ES-I3 (cell line): ENCODE measurements at regions not wholly inside any gene's neighbourhood (a gene's known extent, or its start where the extent isn't known, plus 50 kb on each side); places are given as distances from the start of the nearest gene placed in this dataset.

Source experiments
- H3K36me3 ChIP-seq: 2 replicates; pipeline ENCODE4 v1.6.1; 2013; ENCODE audit warnings: mild to moderate bottlenecking, low read length, control low read depth, moderate library complexity; ENCODE audit not compliant: insufficient read depth
- H3K4me1 ChIP-seq: 2 replicates; pipeline ENCODE4 v1.6.1; 2013; ENCODE audit warnings: mild to moderate bottlenecking, control low read depth, low read length; ENCODE audit not compliant: insufficient read depth
- H3K9ac ChIP-seq: 2 replicates; pipeline ENCODE4 v1.6.1; 2013; ENCODE audit warnings: low read depth, mild to moderate bottlenecking, low read length, moderate library complexity
- H3K9me3 ChIP-seq: 2 replicates; pipeline ENCODE4 v1.6.1; 2013; ENCODE audit warnings: mild to moderate bottlenecking, low read length, moderate library complexity; ENCODE audit not compliant: control insufficient read depth, insufficient read depth

DNA sequence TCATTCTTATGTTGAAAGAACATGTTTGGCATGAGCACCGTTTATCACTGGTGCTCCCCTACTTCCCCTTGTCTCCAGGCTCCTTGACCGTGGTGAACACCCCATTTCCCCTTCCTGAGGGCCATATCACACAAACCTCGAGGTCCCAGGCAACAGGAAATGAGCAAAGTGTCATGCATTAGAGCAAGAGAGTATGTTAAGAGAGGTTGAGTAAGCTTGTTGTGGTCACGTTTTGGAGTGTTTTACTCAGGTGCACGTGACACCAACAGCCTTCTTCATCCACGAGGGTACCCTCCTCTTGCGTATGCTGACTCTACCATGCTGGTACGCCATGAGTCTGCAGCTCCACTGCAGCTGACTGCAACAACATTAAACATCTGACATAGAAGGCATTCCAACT, 482.2 kb upstream of the NBEA start:
- Histone ChIP-seq H3K9ac (no peak overlapping the region), H3K36me3 (no peaks in the 10 kb centered on the region), H3K4me1 (no peaks in the 10 kb centered on the region), H3K9me3 (no peaks in the 10 kb centered on the region)

DNA sequence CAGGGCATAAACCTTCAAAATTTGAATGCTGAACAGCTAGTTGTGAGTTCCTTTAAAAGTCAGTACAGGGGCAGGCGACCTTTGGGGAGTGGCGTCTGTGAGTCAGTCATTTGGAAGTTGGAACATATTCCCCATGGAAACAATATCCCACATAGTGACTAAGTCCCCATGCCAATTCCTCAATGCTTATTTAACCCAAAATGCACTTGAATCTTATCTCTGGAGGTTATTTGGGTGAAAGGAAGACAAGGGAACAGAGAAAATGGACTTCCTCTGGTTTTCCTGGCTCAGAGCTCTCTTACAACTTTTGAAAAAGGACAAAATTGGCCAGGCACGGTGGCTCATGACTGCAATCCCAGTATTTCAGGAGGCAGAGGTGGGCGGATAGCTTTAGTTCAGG, 479.2 kb upstream of the NBEA start:
- no peaks in the 10 kb centered on the region for H3K36me3 ChIP-seq
- H3K9ac ChIP-seq: no peak overlapping the region
- no peaks in the 10 kb centered on the region for H3K4me1 ChIP-seq
- H3K9me3 ChIP-seq: no peaks in the 10 kb centered on the region

GRCh38 chr13:34464011-34464410, 478.1 kb upstream of the NBEA start:
- Histone ChIP-seq H3K4me1 (no peaks in the 10 kb centered on the region), H3K9me3 (no peaks in the 10 kb centered on the region), H3K9ac (no peak overlapping the region), H3K36me3 (no peaks in the 10 kb centered on the region)

- no peaks in the 10 kb centered on the region for H3K36me3 ChIP-seq
- no peak overlapping the region for H3K9ac ChIP-seq
- no peaks in the 10 kb centered on the region for H3K4me1 ChIP-seq
- H3K9me3 ChIP-seq: no peaks in the 10 kb centered on the region
Measured at GRCh38 chr13:34465423-34465922, 476.6 kb upstream of the NBEA start.

DNA sequence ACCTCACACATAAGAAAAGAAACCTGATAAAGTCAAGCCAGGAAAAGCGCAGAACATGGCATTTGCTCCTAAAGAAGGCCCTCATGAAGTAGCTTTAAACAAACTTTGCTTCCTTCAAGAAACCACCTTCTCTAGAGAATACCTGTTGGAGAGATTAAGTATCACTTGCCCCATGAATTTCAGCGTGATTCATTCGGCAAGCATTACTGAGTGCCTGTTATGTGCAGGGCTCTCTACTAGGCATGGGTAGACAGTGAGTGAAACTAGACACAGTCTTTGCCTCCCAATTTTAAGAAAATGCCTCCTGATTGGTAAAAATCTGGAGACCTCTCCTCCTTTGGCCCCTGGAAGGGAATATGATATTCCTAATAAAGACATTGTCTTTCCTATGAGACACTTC, 475.8 kb upstream of the NBEA start:
- Histone ChIP-seq H3K9ac (no peak overlapping the region), H3K4me1 (no peaks in the 10 kb centered on the region), H3K36me3 (no peaks in the 10 kb centered on the region), H3K9me3 (no peaks in the 10 kb centered on the region)

GRCh38 chr13:34467450-34468083, 474.5 kb upstream of the NBEA start:
- H3K9me3 ChIP-seq: no peaks in the 10 kb centered on the region
- H3K36me3 ChIP-seq: no peaks in the 10 kb centered on the region
- no peak overlapping the region for H3K9ac ChIP-seq
- H3K4me1 ChIP-seq: no peaks in the 10 kb centered on the region

DNA sequence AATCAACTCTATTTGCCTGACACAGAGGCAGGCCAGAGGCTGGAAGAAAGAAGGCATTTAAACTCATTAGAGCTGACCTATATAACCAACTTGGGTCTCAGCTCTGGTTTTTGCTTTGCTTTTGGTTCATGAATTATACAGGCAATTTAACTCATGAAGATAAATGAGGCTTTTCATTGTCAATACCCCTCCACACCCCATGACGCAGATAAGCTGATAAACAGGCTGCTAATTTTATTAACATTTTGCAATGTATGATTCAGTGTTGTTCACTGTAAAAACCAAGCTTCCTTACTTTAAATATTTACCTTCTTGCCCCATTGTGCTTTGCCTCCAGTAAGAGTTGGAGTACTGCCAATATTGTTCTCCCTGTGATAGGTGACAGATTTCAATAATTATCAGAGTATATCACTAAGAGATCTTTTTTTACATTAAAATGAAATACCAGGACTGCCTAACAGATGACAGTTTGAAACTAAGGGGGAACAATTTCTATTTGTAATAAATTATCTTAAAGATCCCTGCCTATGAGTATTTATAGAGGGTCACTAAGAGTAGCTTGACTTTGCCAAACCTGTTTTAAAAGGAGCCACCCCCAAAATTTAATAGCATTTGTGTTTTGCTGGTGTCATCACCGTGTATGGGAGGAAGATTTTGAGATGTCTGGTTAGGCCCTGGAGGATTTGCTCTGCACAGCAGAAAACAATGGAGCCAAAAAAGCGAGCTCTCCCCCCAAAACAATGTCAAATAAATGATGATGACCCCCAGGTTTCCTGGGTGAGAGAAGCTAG, 472.7 kb upstream of the NBEA start:
- H3K4me1 ChIP-seq: no peaks in the 10 kb centered on the region
- no peaks in the 10 kb centered on the region for H3K36me3 ChIP-seq
- no peaks in the 10 kb centered on the region for H3K9me3 ChIP-seq
- H3K9ac ChIP-seq: no peak overlapping the region

DNA sequence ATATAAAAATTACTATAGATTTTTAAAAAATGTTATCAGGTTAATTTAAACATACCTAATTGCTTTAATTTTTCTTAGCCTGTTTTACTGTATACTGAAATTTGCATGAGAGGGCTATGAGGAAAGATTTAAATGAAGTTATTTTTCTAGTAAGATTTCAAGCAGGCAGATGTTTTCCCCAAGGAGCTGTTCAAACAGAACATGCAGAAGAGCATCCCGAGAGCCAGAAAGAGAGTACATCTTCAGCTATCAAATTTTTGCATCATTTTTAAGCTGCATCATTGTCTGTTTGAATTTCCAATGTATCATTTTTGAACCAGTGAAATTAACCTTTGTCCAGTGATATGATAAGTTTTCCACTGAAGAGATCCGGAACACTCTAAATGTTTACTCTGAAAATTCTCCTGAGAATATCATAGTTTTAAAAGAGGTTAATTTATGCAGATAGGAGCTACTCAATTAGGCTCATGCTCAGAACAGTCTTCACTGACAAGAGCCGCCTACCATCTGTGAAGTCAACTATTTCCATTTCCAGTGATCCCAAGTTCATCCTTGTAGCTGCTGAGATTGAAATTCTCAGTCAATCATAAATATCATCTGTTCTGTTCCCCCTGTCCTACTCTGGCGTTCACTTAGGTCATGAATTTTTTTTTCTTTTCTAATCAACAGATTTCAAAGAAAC, 467.7 kb upstream of the NBEA start:
- Histone ChIP-seq H3K36me3 (no peaks in the 10 kb centered on the region), H3K9ac (no peak overlapping the region), H3K4me1 (no peaks in the 10 kb centered on the region), H3K9me3 (no peaks in the 10 kb centered on the region)

DNA sequence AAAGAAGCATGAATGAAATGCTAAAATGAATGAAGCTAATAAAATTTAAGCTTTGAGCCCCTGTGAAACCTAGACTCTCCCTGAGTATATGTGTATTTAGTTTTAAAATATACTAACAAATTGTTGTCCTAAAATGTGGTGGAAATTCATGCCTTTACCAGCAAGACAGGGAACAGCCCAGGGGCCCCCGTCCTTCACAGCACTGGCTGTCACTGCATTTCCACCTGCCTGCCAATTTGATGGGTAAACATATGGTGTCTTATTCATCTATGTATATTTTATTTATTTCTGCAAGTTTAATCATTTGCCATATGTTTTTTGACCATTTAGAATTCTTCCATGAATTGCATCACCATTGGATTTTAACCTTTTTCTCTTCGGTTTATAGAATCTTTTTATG, 463.7 kb upstream of the NBEA start:
- H3K9ac ChIP-seq: no peak overlapping the region
- H3K4me1 ChIP-seq: no peaks in the 10 kb centered on the region
- H3K9me3 ChIP-seq: no peaks in the 10 kb centered on the region
- H3K36me3 ChIP-seq: no peaks in the 10 kb centered on the region

- Histone ChIP-seq H3K36me3 (no peaks in the 10 kb centered on the region), H3K9me3 (no peaks in the 10 kb centered on the region), H3K4me1 (no peaks in the 10 kb centered on the region), H3K9ac (no peak overlapping the region)
Measured at GRCh38 chr13:34502011-34502410, 440.1 kb upstream of the NBEA start.

DNA sequence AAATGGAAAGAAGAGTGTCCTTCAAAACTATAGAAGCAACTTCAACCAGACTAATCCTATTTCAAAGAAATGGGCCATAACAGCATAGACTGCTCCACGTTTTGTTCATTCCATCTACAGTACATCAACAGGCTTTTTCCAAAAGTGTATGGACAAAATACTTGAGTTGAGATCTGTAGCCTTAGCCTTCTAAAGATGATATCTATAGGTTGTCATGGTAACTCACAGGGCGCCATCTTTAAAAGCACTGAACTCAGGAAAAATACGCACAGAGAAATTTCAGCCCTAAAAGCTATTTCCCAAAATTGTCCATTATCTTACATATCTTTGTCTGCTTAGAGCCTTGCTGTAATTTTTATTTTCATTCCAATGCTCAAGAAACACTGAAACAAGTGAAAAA, 439.4 kb upstream of the NBEA start:
- Histone ChIP-seq H3K4me1 (no peaks in the 10 kb centered on the region), H3K9ac (no peak overlapping the region), H3K36me3 (no peaks in the 10 kb centered on the region), H3K9me3 (no peaks in the 10 kb centered on the region)

- Histone ChIP-seq H3K36me3 (no peaks in the 10 kb centered on the region), H3K9me3 (no peaks in the 10 kb centered on the region)
Measured at GRCh38 chr13:34506796-34507195, 435.3 kb upstream of the NBEA start.

GRCh38 chr13:34507630-34508029, 434.4 kb upstream of the NBEA start:
- H3K36me3 ChIP-seq: no peaks in the 10 kb centered on the region
- no peak overlapping the region for H3K9ac ChIP-seq
- H3K9me3 ChIP-seq: no peaks in the 10 kb centered on the region
- H3K4me1 ChIP-seq: no peaks in the 10 kb centered on the region

More at GRCh38 chr13:34506796-34507195, 435.3 kb upstream of the NBEA start:
- H3K4me1 ChIP-seq: no peaks in the 10 kb centered on the region
- no peak overlapping the region for H3K9ac ChIP-seq

- H3K9ac ChIP-seq: no peak overlapping the region
- H3K9me3 ChIP-seq: no peaks in the 10 kb centered on the region
- no peaks in the 10 kb centered on the region for H3K4me1 ChIP-seq
- no peaks in the 10 kb centered on the region for H3K36me3 ChIP-seq
Measured at GRCh38 chr13:34512817-34513216, 429.3 kb upstream of the NBEA start.

- Histone ChIP-seq H3K9ac (no peak overlapping the region), H3K4me1 (no peaks in the 10 kb centered on the region)
Measured at GRCh38 chr13:34513526-34513925, 428.5 kb upstream of the NBEA start.

More at GRCh38 chr13:34513526-34513925, 428.5 kb upstream of the NBEA start:
- no peaks in the 10 kb centered on the region for H3K36me3 ChIP-seq
- no peaks in the 10 kb centered on the region for H3K9me3 ChIP-seq
